Gastroesophageal sphincter (tissue), 4 donors: ENCODE measurements at regions not wholly inside any gene's neighbourhood (a gene's known extent, or its start where the extent isn't known, plus 50 kb on each side); places are given as distances from the start of the nearest gene placed in this dataset.

Source experiments
- ATAC-seq: fragments of 150-250 bp; one replicate; pipeline ENCODE4 v1.9.1; 2016; ENCODE audit warnings: mild to moderate bottlenecking, moderate library complexity
- H3K27ac ChIP-seq, 4 donors: fragments of 200-600 bp; sonication (generic) in 3 of 4; 1 replicate in 3 of 4; 2 replicates in 1 of 4; pipeline ENCODE4 v1.5.1; 2016 to 2019
- H3K27me3 ChIP-seq: fragments of 200-600 bp; sonication (generic); one replicate; pipeline ENCODE4 v1.5.1; 2019
- H3K36me3 ChIP-seq, 2 donors: fragments of 200-600 bp; sonication (generic); one replicate each; pipeline ENCODE4 v1.5.1; 2019; ENCODE audit warnings: control low read depth in 1 of 2
- H3K4me1 ChIP-seq, 3 donors: fragments of 200-600 bp; sonication (generic); 1 replicate in 2 of 3; 2 replicates in 1 of 3; pipeline ENCODE4 v1.5.1; 2016 to 2019; ENCODE audit warnings: control low read depth in 2 of 3
- H3K4me3 ChIP-seq, 2 donors: fragments of 200-600 bp; sonication (generic); one replicate each; pipeline ENCODE4 v1.5.1; 2019; ENCODE audit warnings: mild to moderate bottlenecking in 1 of 2, moderate library complexity in 1 of 2
- H3K9me3 ChIP-seq, 3 donors: fragments of 200-600 bp; sonication (generic); one replicate each; pipeline ENCODE4 v1.5.1; 2017 to 2019; ENCODE audit warnings: control low read depth in 2 of 3
- CTCF ChIP-seq, 4 experiments: fragments of 200-600 bp in 2 of 4; fragments of 450-650 bp in 2 of 4; sonication (generic) in 1 of 4; IDR thresholded peaks; one replicate each; pipeline ENCODE4 v1.5.1; 2017 to 2019; ENCODE audit warnings: antibody characterized with exemption in 4 of 4, mild to moderate bottlenecking in 2 of 4, moderate library complexity in 2 of 4
- EP300 ChIP-seq: sonication (generic); formaldehyde crosslinking; IDR thresholded peaks from one replicate; pipeline ENCODE4 v1.6.1; 2017; ENCODE audit warnings: antibody characterized with exemption, mild to moderate bottlenecking
- POLR2A ChIP-seq, 2 donors: fragments of 450-650 bp; IDR thresholded peaks; one replicate each; pipeline ENCODE4 v1.6.1; 2017; ENCODE audit warnings: antibody characterized with exemption in 2 of 2, mild to moderate bottlenecking in 2 of 2, moderate library complexity in 1 of 2
- POLR2AphosphoS5 ChIP-seq: sonication (generic); formaldehyde crosslinking; IDR thresholded peaks from one replicate; pipeline ENCODE4 v1.6.1; 2017; ENCODE audit warnings: antibody characterized with exemption
- WGBS, 2 donors: methylation state at CpG; one replicate each; pipeline ENCODE4 v1.1.5; 2018; ENCODE audit warnings: low coverage in 1 of 2; 5-methylcytosine and 5-hydroxymethylcytosine counted together

DNA sequence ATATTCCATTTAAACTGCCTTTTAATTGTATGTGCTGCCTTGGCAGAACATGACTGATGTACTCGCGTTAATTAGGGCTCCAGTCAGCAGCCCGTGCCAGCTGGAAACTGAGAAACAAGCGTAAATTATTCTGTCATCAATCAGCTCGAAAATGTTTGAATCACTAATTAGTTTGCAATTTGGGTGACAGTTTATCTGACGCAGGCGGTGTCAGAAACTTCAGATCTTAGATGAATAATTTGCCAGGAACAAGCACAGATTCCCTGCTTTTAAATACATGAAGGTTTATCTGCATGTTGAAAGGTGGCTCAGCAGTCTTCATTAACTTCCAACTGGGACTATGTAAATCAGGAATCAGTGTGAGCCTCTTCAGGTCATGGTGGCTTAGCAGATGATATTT lies 176.0 kb upstream of the TLE4 start:
- Histone ChIP-seq H3K27ac (no peak overlapping the region), H3K9me3 (no peaks in the 10 kb centered on the region), H3K36me3 (no peaks in the 10 kb centered on the region), H3K4me3 (no peak overlapping the region), H3K27me3 (no peaks in the 10 kb centered on the region), H3K4me1 (no peaks in the 10 kb centered on the region)
- 0 to 20% methylated on average over 2 to 7 of the region's 7 CpGs for WGBS, 2 donors
- no peak for TF ChIP-seq CTCF (IDR thresholded peaks at IDR 0.05)
- no peak for TF ChIP-seq POLR2AphosphoS5
- no peak for TF ChIP-seq POLR2A (IDR thresholded peaks at IDR 0.05)
- no peak for TF ChIP-seq EP300
- ATAC-seq: no peak

DNA sequence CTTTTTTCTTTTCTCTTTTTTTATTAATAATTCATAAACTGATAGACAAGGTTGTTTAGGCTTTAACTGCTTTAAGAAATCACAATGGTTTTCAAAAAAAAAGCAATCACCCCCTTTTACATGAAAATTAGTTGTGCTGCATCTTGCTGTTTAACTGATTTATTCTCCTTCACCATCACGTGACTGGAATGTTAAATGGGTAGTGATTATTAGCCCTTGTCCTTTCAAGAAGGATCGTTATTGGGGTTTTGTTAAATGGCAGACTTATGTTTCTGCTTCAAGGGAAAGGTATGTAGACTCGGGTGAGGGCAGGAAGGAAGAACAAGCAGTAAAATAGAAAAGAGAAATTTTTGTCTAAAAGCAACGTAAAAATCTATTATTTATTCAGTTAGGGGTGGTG lies 175.6 kb upstream of the TLE4 start:
- Histone ChIP-seq H3K36me3 (no peaks in the 10 kb centered on the region), H3K4me1 (no peaks in the 10 kb centered on the region), H3K4me3 (no peak overlapping the region), H3K27ac (no peak overlapping the region), H3K9me3 (no peaks in the 10 kb centered on the region), H3K27me3 (no peaks in the 10 kb centered on the region)
- WGBS, 2 donors: 41% methylated on average over 2 to 4 of the region's 4 CpGs
- TF ChIP-seq CTCF (IDR thresholded peaks at IDR 0.05): no peak
- no peak for TF ChIP-seq EP300
- no peak for TF ChIP-seq POLR2A (IDR thresholded peaks at IDR 0.05)
- TF ChIP-seq POLR2AphosphoS5: no peak
- ATAC-seq: no peak

DNA sequence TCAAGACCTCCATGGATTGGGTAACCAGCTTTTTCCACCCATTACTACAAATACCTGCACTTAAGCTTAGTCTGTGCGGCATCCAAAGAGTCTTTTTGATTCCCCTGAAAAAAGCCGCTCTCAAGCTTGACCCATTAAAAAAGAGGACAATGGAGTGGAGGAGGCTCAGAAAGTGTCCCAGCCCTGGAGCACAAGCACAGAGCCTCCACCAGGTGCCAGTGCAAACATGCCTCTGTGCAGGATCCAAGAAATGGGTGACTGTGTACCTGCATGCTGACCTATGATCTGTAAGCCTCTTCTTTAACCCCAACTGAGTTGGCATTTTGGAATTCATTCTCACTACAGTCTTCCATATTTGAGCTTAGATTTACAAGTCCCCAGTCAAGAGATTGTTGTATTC lies 168.3 kb upstream of the TLE4 start:
- no peaks in the 10 kb centered on the region for H3K36me3 ChIP-seq
- ATAC-seq: no peak
- WGBS, 2 donors: 100% methylated on average over 2 of the region's 2 CpGs; no CpG with 5 or more reads in 1 of the 2 donors
- H3K27ac ChIP-seq: no peak overlapping the region
- H3K4me1 ChIP-seq: no peaks in the 10 kb centered on the region
- no peaks in the 10 kb centered on the region for H3K9me3 ChIP-seq
- H3K27me3 ChIP-seq: no peaks in the 10 kb centered on the region
- no peak overlapping the region for H3K4me3 ChIP-seq
- no peak for TF ChIP-seq CTCF (IDR thresholded peaks at IDR 0.05)
- no peak for TF ChIP-seq POLR2AphosphoS5
- TF ChIP-seq POLR2A (IDR thresholded peaks at IDR 0.05): no peak
- no peak for TF ChIP-seq EP300

DNA sequence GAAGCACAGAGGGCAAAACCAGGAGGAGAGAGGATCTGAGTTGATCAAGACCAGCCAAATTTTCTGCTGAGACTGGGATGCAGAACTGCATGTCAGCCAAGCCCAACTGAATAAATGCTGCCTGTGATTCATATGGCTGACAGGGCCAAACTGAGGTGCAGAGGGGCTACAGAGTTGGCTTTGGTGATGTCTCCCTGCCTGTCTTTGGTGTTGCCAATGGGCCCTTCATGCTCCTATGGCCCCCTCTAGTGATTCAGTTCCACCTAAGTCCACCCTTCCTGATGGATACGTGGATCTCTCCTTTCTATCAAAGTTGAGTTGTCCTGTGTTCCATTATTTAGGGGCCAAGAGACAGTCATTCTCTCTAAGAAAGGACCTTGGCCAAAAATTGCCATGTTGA lies 163.6 kb upstream of the TLE4 start:
- TF ChIP-seq POLR2AphosphoS5 (no peak), CTCF (IDR thresholded peaks at IDR 0.05) (no peak), POLR2A (IDR thresholded peaks at IDR 0.05) (no peak), EP300 (no peak)
- 88% methylated on average over 1 of the region's 1 CpG; no CpG with 5 or more reads in 1 of the 2 donors for WGBS, 2 donors
- Histone ChIP-seq H3K36me3 (no peaks in the 10 kb centered on the region), H3K9me3 (no peaks in the 10 kb centered on the region), H3K27ac (no peak overlapping the region), H3K4me3 (no peak overlapping the region), H3K27me3 (no peaks in the 10 kb centered on the region), H3K4me1 (no peaks in the 10 kb centered on the region)
- ATAC-seq: no peak

GRCh38 chr9:79408617-79409016 lies 163.1 kb upstream of the TLE4 start:
- no peaks in the 10 kb centered on the region for H3K36me3 ChIP-seq

More at GRCh38 chr9:79408617-79409016, 163.1 kb upstream of the TLE4 start:
- no peaks in the 10 kb centered on the region for H3K4me1 ChIP-seq
- no peaks in the 10 kb centered on the region for H3K27me3 ChIP-seq
- H3K4me3 ChIP-seq: no peak overlapping the region
- no peak overlapping the region for H3K27ac ChIP-seq
- no peak for ATAC-seq
- WGBS, 2 donors: 82 to 85% methylated on average over 2 to 3 of the region's 3 CpGs
- TF ChIP-seq POLR2AphosphoS5 (no peak), EP300 (no peak), POLR2A (IDR thresholded peaks at IDR 0.05) (no peak), CTCF (IDR thresholded peaks at IDR 0.05) (no peak)
- no peaks in the 10 kb centered on the region for H3K9me3 ChIP-seq
